ENCODE measurements at regions not wholly inside any gene's neighbourhood (a gene's known extent, or its start where the extent isn't known, plus 50 kb on each side); places are given as distances from the start of the nearest gene placed in this dataset.

- Histone ChIP-seq H3K9me3 (replicated peaks; ENCODE audit: control insufficient read depth, insufficient read depth, low read depth, low read length) (no peaks in the 10 kb centered on the region), H3K27ac (ENCODE audit: extremely low read depth, low read depth, low read length) (no peak overlapping the region), H3K4me3 (no peak overlapping the region), H4K20me1 (replicated peaks; ENCODE audit: control insufficient read depth, insufficient read depth, low read length) (no peaks in the 10 kb centered on the region), H3K9me1 (ENCODE audit: control insufficient read depth, insufficient read depth, low read length) (no peaks in the 10 kb centered on the region), H3K4me1 (replicated peaks in 1 of 2; ENCODE audit: control insufficient read depth in 2 of 2, insufficient read depth in 2 of 2, low read length in 2 of 2) (no peaks in the 10 kb centered on the region), H3K27me3 (ENCODE audit: control insufficient read depth in 2 of 2, insufficient read depth in 2 of 2, low read length in 2 of 2) (no peaks in the 10 kb centered on the region), H2AFZ (ENCODE audit: low read depth, low read length) (no peak overlapping the region), H3K36me3 (ENCODE audit: control insufficient read depth, insufficient read depth, low read length) (no peaks in the 10 kb centered on the region), H3K79me2 (ENCODE audit: control insufficient read depth, insufficient read depth, low read length) (no peaks in the 10 kb centered on the region), H3K9ac (ENCODE audit: insufficient read depth in 1 of 2, low read depth in 2 of 2, low read length in 2 of 2) (no peak overlapping the region), H3K4me2 (ENCODE audit: insufficient read depth, low read length) (no peak overlapping the region)
- ChIA-PET POLR2A (no interaction called here), CTCF (ENCODE audit: low intra/inter-chr PET ratio) (no interaction called here)
- FAIRE-seq, result no peak
- 0% methylated on average over 2 of the region's 2 CpGs for WGBS (ENCODE audit: insufficient coverage, low coverage, missing lambda C conversion rate)
- no TSS peak for BruUV-seq (replicated peaks)
- in situ Hi-C loops (cut with MboI) (no loop called here), intact Hi-C loops (cut with micrococcal nuclease) (no loop called here)
- TF ChIP-seq TSHZ1 (CRISPR knock-in tag; IDR thresholded peaks at IDR 0.05), result no peak
- no peak for TF ChIP-seq USF1 (CRISPR knock-in tag; IDR thresholded peaks at IDR 0.05)
- no peak for TF ChIP-seq NR2C2 (CRISPR knock-in tag; IDR thresholded peaks at IDR 0.05)
- no peak for TF ChIP-seq NR2C2 (tag; IDR thresholded peaks at IDR 0.05)
- no peak for TF ChIP-seq SMARCA4 (IDR thresholded peaks at IDR 0.05)
- TF ChIP-seq MLX (CRISPR knock-in tag; conservative IDR thresholded peaks at IDR 0.05), result no peak
- TF ChIP-seq SAFB2 (IDR thresholded peaks at IDR 0.05; ENCODE audit: borderline replicate concordance, low read depth, low read length, severe bottlenecking), result no peak
- TF ChIP-seq SNAPC5 (CRISPR knock-in tag; IDR thresholded peaks at IDR 0.05), result no peak
- TF ChIP-seq KAT7 (CRISPR knock-in tag; IDR thresholded peaks at IDR 0.05; ENCODE audit: borderline replicate concordance), result no peak
- no peak for TF ChIP-seq KLF10 (CRISPR knock-in tag; IDR thresholded peaks at IDR 0.05)
- no peak for TF ChIP-seq TCF3 (CRISPR knock-in tag; IDR thresholded peaks at IDR 0.05)
- no peak for TF ChIP-seq ZNF134 (CRISPR knock-in tag; conservative IDR thresholded peaks at IDR 0.05)
- TF ChIP-seq ZBTB2 (IDR thresholded peaks at IDR 0.05), result no peak
- TF ChIP-seq ID3 (CRISPR knock-in tag; IDR thresholded peaks at IDR 0.05), result no peak
- TF ChIP-seq ID3 (tag; IDR thresholded peaks at IDR 0.05), result no peak
- ATAC-seq, result no peak
- no peak for DNase-seq (ENCODE audit: extremely low read depth in 1 of 4, low spot score in 3 of 4)
Observed at GRCh38 chr11:22552885-22553284, 72.7 kb downstream of the FANCF start.
